ENCODE measurements at regions not wholly inside any gene's neighbourhood (a gene's known extent, or its start where the extent isn't known, plus 50 kb on each side); places are given as distances from the start of the nearest gene placed in this dataset.

- Histone ChIP-seq H2BK20ac (ENCODE audit: low read depth, low read length, poor library complexity, severe bottlenecking) (no peak overlapping the region), H2BK15ac (ENCODE audit: low read depth, low read length) (no peak overlapping the region), H4K8ac (replicated peaks; ENCODE audit: insufficient read length, low read depth, low read length) (no peak overlapping the region), H3K14ac (ENCODE audit: insufficient read depth, low read length) (no peak overlapping the region), H2BK5ac (ENCODE audit: insufficient read length, low read length) (no peak overlapping the region), H3K79me2 (ENCODE audit: insufficient read depth, low read length) (no peaks in the 10 kb centered on the region), H3K27ac (ENCODE audit: insufficient read length, low read depth, low read length) (no peak overlapping the region), H3T11ph (ENCODE audit: low read length) (no peak overlapping the region), H3K4ac (ENCODE audit: low read depth, low read length) (no peak overlapping the region), H3K23me2 (ENCODE audit: insufficient read length, low read depth, low read length, poor library complexity, severe bottlenecking) (no peaks in the 10 kb centered on the region), H2AK5ac (ENCODE audit: insufficient read length, low read length) (no peak overlapping the region), H4K5ac (ENCODE audit: insufficient read length, low read depth, low read length) (no peak overlapping the region), H2BK120ac (ENCODE audit: low read depth, low read length, poor library complexity, severe bottlenecking) (no peak overlapping the region), H3K27me3 (ENCODE audit: insufficient read depth, low read length) (no peaks in the 10 kb centered on the region), H4K20me1 (ENCODE audit: control insufficient read depth, insufficient read depth, insufficient read length) (no peaks in the 10 kb centered on the region), H2AFZ (ENCODE audit: low read length) (no peak overlapping the region), H2BK12ac (ENCODE audit: insufficient read length, low read depth, low read length) (no peak overlapping the region), H3K9ac (ENCODE audit: extremely low read depth, insufficient read length, low read length) (no peak overlapping the region), H3K9me3 (ENCODE audit: control insufficient read depth, low read depth, low read length) (no peaks in the 10 kb centered on the region), H3K79me1 (ENCODE audit: insufficient read depth, low read depth, low read length, poor library complexity, severe bottlenecking) (no peaks in the 10 kb centered on the region), H3K4me1 (ENCODE audit: insufficient read depth, low read length) (peaks cover 4% of the 10 kb centered on the region; the same call in 1 of the 2 replicates), H3K56ac (ENCODE audit: insufficient read length, low read depth, low read length) (no peak overlapping the region), H4K91ac (ENCODE audit: insufficient read length, low read depth, low read length) (no peak overlapping the region), H3K4me2 (ENCODE audit: insufficient read depth, insufficient read length, low read length) (no peak overlapping the region), H3K23ac (ENCODE audit: insufficient read length, low read depth, low read length) (no peak overlapping the region), H3K18ac (ENCODE audit: insufficient read length, low read depth, low read length) (no peak overlapping the region)
- Mint-ChIP-seq H3K4me1 (peaks cover 18 to 21% of the 10 kb centered on the region in 2 experiments), H3K27ac (no peak overlapping the region), H3K27me3 (ENCODE audit: low read depth) (0 out of 2 replicates have a peak, but pooled peaks cover 2% of the 10 kb centered on the region), H3K4me3 (no peak overlapping the region), H3K36me3 (ENCODE audit: insufficient read depth in 1 of 3, low read depth in 3 of 3) (peaks cover 0 to 7% (median under 1%) of the 10 kb centered on the region in 3 experiments; a peak in 3 of 7 replicates), H3K9me3 (peaks cover 0 to 11% of the 10 kb centered on the region in 2 experiments)
- DNase-seq = no peak
- TF ChIP-seq CTCF (conservative IDR thresholded peaks at IDR 0.05) = no peak
- no CpG with 5 or more reads among the region's 1 CpG for WGBS (ENCODE audit: extremely low coverage, insufficient read length, low lambda C conversion rate)
These were observed 104.3 kb upstream of the FAM78B start for GRCh38 chr1:166271151-166271538.

Measured in H9 (cell line).